BE2C (cell line): ENCODE measurements at regions not wholly inside any gene's neighbourhood (a gene's known extent, or its start where the extent isn't known, plus 50 kb on each side); places are given as distances from the start of the nearest gene placed in this dataset.

Experiments used
- DNase-seq: peaks from one replicate; pipeline ENCODE4 v3.0.0-alpha.2; 2020
- H3K27me3 ChIP-seq: fragments of 250-450 bp; sonication (Bioruptor Pico); 2 replicates; pipeline ENCODE4 v1.5.1; 2020; ENCODE audit warnings: mild to moderate bottlenecking
- H3K36me3 ChIP-seq: fragments of 250-450 bp; sonication (Bioruptor Pico); 2 replicates; pipeline ENCODE4 v1.5.1; 2020; ENCODE audit warnings: mild to moderate bottlenecking
- H3K4me1 ChIP-seq: fragments of 250-450 bp; sonication (Bioruptor Pico); 2 replicates; pipeline ENCODE4 v1.5.1; 2020
- H3K4me3 ChIP-seq: 2 replicates; pipeline ENCODE4 v1.5.1; 2011; ENCODE audit warnings: low read depth, low read length
- H3K9me3 ChIP-seq: fragments of 250-450 bp; sonication (Bioruptor Pico); 2 replicates; pipeline ENCODE4 v1.5.1; 2020
- TF ChIP-seq, protein P1 (sequence below): IDR thresholded peaks from 2 replicates; pipeline ENCODE4 v1.5.1; 2012; ENCODE audit warnings: mild to moderate bottlenecking, low read depth, low read length

GRCh38 chr7:26995666-26996065 lies 100.1 kb downstream of the HOXA1 start:
- H3K36me3 ChIP-seq, result no peaks in the 10 kb centered on the region
- TF ChIP-seq, protein P1, sequence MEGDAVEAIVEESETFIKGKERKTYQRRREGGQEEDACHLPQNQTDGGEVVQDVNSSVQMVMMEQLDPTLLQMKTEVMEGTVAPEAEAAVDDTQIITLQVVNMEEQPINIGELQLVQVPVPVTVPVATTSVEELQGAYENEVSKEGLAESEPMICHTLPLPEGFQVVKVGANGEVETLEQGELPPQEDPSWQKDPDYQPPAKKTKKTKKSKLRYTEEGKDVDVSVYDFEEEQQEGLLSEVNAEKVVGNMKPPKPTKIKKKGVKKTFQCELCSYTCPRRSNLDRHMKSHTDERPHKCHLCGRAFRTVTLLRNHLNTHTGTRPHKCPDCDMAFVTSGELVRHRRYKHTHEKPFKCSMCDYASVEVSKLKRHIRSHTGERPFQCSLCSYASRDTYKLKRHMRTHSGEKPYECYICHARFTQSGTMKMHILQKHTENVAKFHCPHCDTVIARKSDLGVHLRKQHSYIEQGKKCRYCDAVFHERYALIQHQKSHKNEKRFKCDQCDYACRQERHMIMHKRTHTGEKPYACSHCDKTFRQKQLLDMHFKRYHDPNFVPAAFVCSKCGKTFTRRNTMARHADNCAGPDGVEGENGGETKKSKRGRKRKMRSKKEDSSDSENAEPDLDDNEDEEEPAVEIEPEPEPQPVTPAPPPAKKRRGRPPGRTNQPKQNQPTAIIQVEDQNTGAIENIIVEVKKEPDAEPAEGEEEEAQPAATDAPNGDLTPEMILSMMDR, result no peak
- H3K9me3 ChIP-seq, result no peaks in the 10 kb centered on the region
- H3K4me3 ChIP-seq, result no peak overlapping the region
- peaks cover 9% of the 10 kb centered on the region; the same call in 1 of the 2 replicates for H3K27me3 ChIP-seq
- H3K4me1 ChIP-seq, result no peaks in the 10 kb centered on the region
- DNase-seq, result no peak

- H3K4me3 ChIP-seq, result no peak overlapping the region
- H3K36me3 ChIP-seq, result no peaks in the 10 kb centered on the region
- H3K27me3 ChIP-seq, result peaks cover 9% of the 10 kb centered on the region; the same call in 1 of the 2 replicates
- H3K4me1 ChIP-seq, result no peaks in the 10 kb centered on the region
- no peak for DNase-seq
- TF ChIP-seq, protein P1, result no peak
- H3K9me3 ChIP-seq, result no peaks in the 10 kb centered on the region
Measured at GRCh38 chr7:26993816-26994810, 101.7 kb downstream of the HOXA1 start.

DNA sequence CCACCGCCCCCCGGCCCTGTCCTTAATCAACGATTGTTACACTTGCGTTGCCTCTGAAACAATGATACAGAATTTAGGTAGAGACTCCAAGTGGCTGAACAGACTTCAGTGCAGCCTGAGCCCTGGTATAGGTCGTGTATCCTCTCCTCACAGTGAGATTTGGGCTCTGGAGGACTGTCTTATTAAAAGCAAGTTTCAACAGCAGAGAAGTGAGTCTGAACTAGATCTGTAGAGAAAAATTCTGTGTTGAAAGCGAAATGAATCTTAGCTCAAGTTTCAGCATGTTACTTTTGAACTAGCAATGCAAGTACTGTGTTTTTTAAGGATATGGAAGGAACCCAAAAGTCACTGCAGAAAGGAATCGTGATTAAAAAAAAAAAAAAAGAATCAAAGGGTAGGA lies 103.1 kb downstream of the HOXA1 start:
- Histone ChIP-seq H3K4me1 (no peaks in the 10 kb centered on the region), H3K9me3 (no peaks in the 10 kb centered on the region), H3K27me3 (peaks cover 17% of the 10 kb centered on the region; the same call in 1 of the 2 replicates), H3K4me3 (no peak overlapping the region), H3K36me3 (no peaks in the 10 kb centered on the region)
- no peak for DNase-seq
- TF ChIP-seq, protein P1, result no peak

GRCh38 chr7:26991796-26992195 lies 104.0 kb downstream of the HOXA1 start:
- Histone ChIP-seq H3K36me3 (no peaks in the 10 kb centered on the region), H3K9me3 (no peaks in the 10 kb centered on the region), H3K4me3 (no peak overlapping the region), H3K4me1 (no peaks in the 10 kb centered on the region), H3K27me3 (peaks cover 17% of the 10 kb centered on the region; the same call in 1 of the 2 replicates)
- TF ChIP-seq, protein P1, result no peak
- no peak for DNase-seq

- H3K27me3 ChIP-seq, result peaks cover 17% of the 10 kb centered on the region; the same call in 1 of the 2 replicates
- DNase-seq, result no peak
Measured at GRCh38 chr7:26989897-26990670, 105.7 kb downstream of the HOXA1 start.

More at GRCh38 chr7:26989897-26990670, 105.7 kb downstream of the HOXA1 start:
- TF ChIP-seq, protein P1, result no peak
- Histone ChIP-seq H3K36me3 (no peaks in the 10 kb centered on the region), H3K4me1 (no peaks in the 10 kb centered on the region), H3K9me3 (no peaks in the 10 kb centered on the region), H3K4me3 (no peak overlapping the region)
